HEK293 (cell line): ENCODE measurements at regions not wholly inside any gene's neighbourhood (a gene's known extent, or its start where the extent isn't known, plus 50 kb on each side); places are given as distances from the start of the nearest gene placed in this dataset.
A peak's percentile ranks its signal among the peaks of the same experiment; 100 is the strongest.

ENCODE experiments used
- GLI4 ChIP-seq: fragments of 450-650 bp; formaldehyde crosslinking; IDR thresholded peaks from 2 replicates; pipeline ENCODE4 v1.5.1; 2016; ENCODE audit warnings: missing biosample characterization, missing genetic modification characterization
- HOXC10 ChIP-seq: sonication (generic); formaldehyde crosslinking; IDR thresholded peaks from 2 replicates; pipeline ENCODE4 v1.8.1; 2023; ENCODE audit warnings: mild to moderate bottlenecking, missing genetic modification reagents
- KLF10 ChIP-seq: fragments of 450-650 bp; IDR thresholded peaks from 2 replicates; pipeline ENCODE4 v1.5.1; 2018; ENCODE audit warnings: missing biosample characterization, mild to moderate bottlenecking, missing genetic modification characterization
- KLF7 ChIP-seq: fragments of 450-650 bp; formaldehyde crosslinking; IDR thresholded peaks from 2 replicates; pipeline ENCODE4 v1.5.1; 2016; ENCODE audit warnings: missing biosample characterization, missing genetic modification characterization, borderline replicate concordance
- SALL2 ChIP-seq: fragments of 450-650 bp; formaldehyde crosslinking; IDR thresholded peaks from 2 replicates; pipeline ENCODE4 v1.5.0; 2017; ENCODE audit warnings: missing biosample characterization, mild to moderate bottlenecking, missing genetic modification characterization, borderline replicate concordance
- SCRT1 ChIP-seq: fragments of 450-650 bp; formaldehyde crosslinking; IDR thresholded peaks from 2 replicates; pipeline ENCODE4 v1.5.1; 2016; ENCODE audit warnings: missing biosample characterization, missing genetic modification characterization, borderline replicate concordance
- SCRT2 ChIP-seq: fragments of 450-650 bp; formaldehyde crosslinking; IDR thresholded peaks from 2 replicates; pipeline ENCODE4 v1.5.1; 2016; ENCODE audit warnings: missing biosample characterization, missing genetic modification characterization
- SP2 ChIP-seq: fragments of 450-650 bp; formaldehyde crosslinking; IDR thresholded peaks from 2 replicates; pipeline ENCODE4 v1.5.1; 2016; ENCODE audit warnings: missing biosample characterization, missing genetic modification characterization
- SP7 ChIP-seq: fragments of 450-650 bp; formaldehyde crosslinking; IDR thresholded peaks from 2 replicates; pipeline ENCODE4 v1.5.1; 2016; ENCODE audit warnings: missing biosample characterization, missing genetic modification characterization
- ZBTB1 ChIP-seq: fragments of 450-650 bp; formaldehyde crosslinking; IDR thresholded peaks from 2 replicates; pipeline ENCODE4 v1.5.1; 2016; ENCODE audit warnings: missing biosample characterization, missing genetic modification characterization
- ZEB2 ChIP-seq: fragments of 450-650 bp; formaldehyde crosslinking; IDR thresholded peaks from 2 replicates; pipeline ENCODE4 v1.5.1; 2016; ENCODE audit warnings: missing biosample characterization, missing genetic modification characterization
- ZFHX2 ChIP-seq: fragments of 450-650 bp; formaldehyde crosslinking; conservative IDR thresholded peaks from 2 replicates; pipeline ENCODE4 v1.5.1; 2016; ENCODE audit warnings: missing biosample characterization, missing genetic modification characterization
- ZFP41 ChIP-seq: fragments of 450-650 bp; formaldehyde crosslinking; IDR thresholded peaks from 2 replicates; pipeline ENCODE4 v1.5.1; 2016; ENCODE audit warnings: missing biosample characterization, missing genetic modification characterization, borderline replicate concordance
- ZNF155 ChIP-seq: fragments of 450-650 bp; formaldehyde crosslinking; IDR thresholded peaks from 2 replicates; pipeline ENCODE4 v1.5.1; 2016; ENCODE audit warnings: missing biosample characterization, missing genetic modification characterization
- ZNF214 ChIP-seq: fragments of 450-650 bp; formaldehyde crosslinking; IDR thresholded peaks from 2 replicates; pipeline ENCODE4 v1.5.1; 2017; ENCODE audit warnings: missing biosample characterization, mild to moderate bottlenecking, missing genetic modification characterization, borderline replicate concordance
- ZNF274 ChIP-seq, 2 experiments: fragments of 200-500 bp in 1 of 2; fragments of 450-650 bp in 1 of 2; sonication (Bioruptor generic) in 1 of 2; formaldehyde crosslinking in 1 of 2; IDR thresholded peaks; 2 replicates each; pipeline versions ENCODE4 v1.5.1 to v1.6.1; 2014 to 2016; ENCODE audit warnings: borderline replicate concordance in 1 of 2, inconsistent platforms in 1 of 2, low read length in 1 of 2, missing biosample characterization in 1 of 2, missing genetic modification characterization in 1 of 2
- ZNF292 ChIP-seq: fragments of 450-650 bp; formaldehyde crosslinking; IDR thresholded peaks from 2 replicates; pipeline ENCODE4 v1.5.1; 2016; ENCODE audit warnings: low read depth, missing biosample characterization, missing genetic modification characterization, borderline replicate concordance
- ZNF341 ChIP-seq: fragments of 450-650 bp; formaldehyde crosslinking; IDR thresholded peaks from 2 replicates; pipeline ENCODE4; 2016; ENCODE audit warnings: low read depth, missing biosample characterization, missing genetic modification characterization
- ZNF558 ChIP-seq: fragments of 450-650 bp; formaldehyde crosslinking; IDR thresholded peaks from 2 replicates; pipeline ENCODE4 v1.5.1; 2016; ENCODE audit warnings: missing biosample characterization, missing genetic modification characterization
- ZNF629 ChIP-seq: fragments of 450-650 bp; formaldehyde crosslinking; IDR thresholded peaks from 2 replicates; pipeline ENCODE4 v1.5.1; 2017; ENCODE audit warnings: missing biosample characterization, missing genetic modification characterization
- ZNF660 ChIP-seq: fragments of 450-650 bp; IDR thresholded peaks from 2 replicates; pipeline ENCODE4 v1.5.1; 2018; ENCODE audit warnings: missing biosample characterization, mild to moderate bottlenecking, missing genetic modification characterization
- ZNF791 ChIP-seq: fragments of 450-650 bp; formaldehyde crosslinking; IDR thresholded peaks from 2 replicates; pipeline ENCODE4 v1.5.1; 2016; ENCODE audit warnings: missing biosample characterization, missing genetic modification characterization
- ZSCAN30 ChIP-seq: fragments of 450-650 bp; IDR thresholded peaks from 2 replicates; pipeline ENCODE4 v1.5.1; 2018; ENCODE audit warnings: missing biosample characterization, mild to moderate bottlenecking, missing genetic modification characterization, moderate library complexity
- TF ChIP-seq, protein P1 (sequence below): fragments of 450-650 bp; formaldehyde crosslinking; IDR thresholded peaks from 2 replicates; pipeline ENCODE4 v1.5.1; 2016; ENCODE audit warnings: missing biosample characterization, missing genetic modification characterization
- TF ChIP-seq, protein P2 (sequence below): fragments of 450-650 bp; formaldehyde crosslinking; IDR thresholded peaks from 2 replicates; pipeline ENCODE4 v1.5.1; 2017; ENCODE audit warnings: missing biosample characterization, missing genetic modification characterization
- TF ChIP-seq, protein P3 (sequence below): fragments of 450-650 bp; formaldehyde crosslinking; optimal IDR thresholded peaks from 2 replicates; pipeline ENCODE3; 2016; ENCODE audit warnings: missing biosample characterization, mild to moderate bottlenecking, missing genetic modification characterization
- TF ChIP-seq, protein P4 (sequence below): sonication (generic); formaldehyde crosslinking; IDR thresholded peaks from 2 replicates; pipeline ENCODE4 v1.8.1; 2022; ENCODE audit warnings: mild to moderate bottlenecking, moderate library complexity, missing genetic modification reagents
- TF ChIP-seq, protein P5 (sequence below): fragments of 450-650 bp; formaldehyde crosslinking; IDR thresholded peaks from 2 replicates; pipeline ENCODE4 v1.5.1; 2016; ENCODE audit warnings: missing biosample characterization, missing genetic modification characterization

DNA sequence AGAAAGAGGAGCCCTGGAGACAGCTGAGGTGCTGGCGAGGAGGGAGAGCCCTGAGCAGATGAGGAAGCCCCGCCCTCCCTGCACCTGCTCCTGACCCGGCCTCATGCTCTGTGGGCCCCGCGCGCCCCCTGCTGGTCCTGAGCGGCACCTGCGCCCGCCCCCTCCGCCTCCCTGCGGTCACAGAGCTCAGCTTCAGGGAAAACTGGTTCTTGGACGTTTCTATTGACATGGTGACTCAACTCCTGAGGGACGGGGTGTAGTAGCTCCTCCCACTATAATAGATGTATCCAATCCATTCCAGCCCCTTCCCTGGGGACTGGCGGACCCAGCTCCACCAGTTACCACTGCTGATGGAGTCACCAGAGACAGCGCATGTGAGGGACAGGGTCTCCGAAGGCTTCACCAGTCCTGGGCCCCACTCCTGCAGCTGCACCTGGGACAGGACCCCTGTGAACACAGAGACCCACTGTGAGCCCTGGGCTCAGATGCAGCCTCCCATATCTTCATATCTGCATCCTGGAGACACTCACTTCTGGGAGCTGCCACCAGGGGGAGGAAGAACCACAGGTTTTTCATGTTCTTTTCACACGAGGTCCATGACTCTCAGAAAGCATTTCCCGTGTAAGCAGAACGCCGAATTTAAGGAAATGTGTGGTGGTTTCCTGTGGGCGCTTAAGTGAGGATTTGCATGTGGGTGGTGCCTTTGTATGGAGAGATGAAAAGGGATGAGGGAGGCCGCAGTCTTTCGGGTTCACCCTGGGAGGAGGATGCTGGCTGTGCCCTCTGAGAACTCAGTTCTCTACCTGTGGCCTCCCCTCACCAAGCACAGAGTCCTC is 1346.4 kb downstream of the TMEM121 start (continued):
- TF ChIP-seq, protein P1, sequence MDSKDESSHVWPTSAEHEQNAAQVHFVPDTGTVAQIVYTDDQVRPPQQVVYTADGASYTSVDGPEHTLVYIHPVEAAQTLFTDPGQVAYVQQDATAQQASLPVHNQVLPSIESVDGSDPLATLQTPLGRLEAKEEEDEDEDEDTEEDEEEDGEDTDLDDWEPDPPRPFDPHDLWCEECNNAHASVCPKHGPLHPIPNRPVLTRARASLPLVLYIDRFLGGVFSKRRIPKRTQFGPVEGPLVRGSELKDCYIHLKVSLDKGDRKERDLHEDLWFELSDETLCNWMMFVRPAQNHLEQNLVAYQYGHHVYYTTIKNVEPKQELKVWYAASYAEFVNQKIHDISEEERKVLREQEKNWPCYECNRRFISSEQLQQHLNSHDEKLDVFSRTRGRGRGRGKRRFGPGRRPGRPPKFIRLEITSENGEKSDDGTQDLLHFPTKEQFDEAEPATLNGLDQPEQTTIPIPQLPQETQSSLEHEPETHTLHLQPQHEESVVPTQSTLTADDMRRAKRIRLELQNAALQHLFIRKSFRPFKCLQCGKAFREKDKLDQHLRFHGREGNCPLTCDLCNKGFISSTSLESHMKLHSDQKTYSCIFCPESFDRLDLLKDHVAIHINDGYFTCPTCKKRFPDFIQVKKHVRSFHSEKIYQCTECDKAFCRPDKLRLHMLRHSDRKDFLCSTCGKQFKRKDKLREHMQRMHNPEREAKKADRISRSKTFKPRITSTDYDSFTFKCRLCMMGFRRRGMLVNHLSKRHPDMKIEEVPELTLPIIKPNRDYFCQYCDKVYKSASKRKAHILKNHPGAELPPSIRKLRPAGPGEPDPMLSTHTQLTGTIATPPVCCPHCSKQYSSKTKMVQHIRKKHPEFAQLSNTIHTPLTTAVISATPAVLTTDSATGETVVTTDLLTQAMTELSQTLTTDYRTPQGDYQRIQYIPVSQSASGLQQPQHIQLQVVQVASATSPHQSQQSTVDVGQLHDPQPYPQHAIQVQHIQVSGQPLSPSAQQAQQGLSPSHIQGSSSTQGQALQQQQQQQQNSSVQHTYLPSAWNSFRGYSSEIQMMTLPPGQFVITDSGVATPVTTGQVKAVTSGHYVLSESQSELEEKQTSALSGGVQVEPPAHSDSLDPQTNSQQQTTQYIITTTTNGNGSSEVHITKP = peak; percentile 78; the same call in 1 of the 2 replicates
- TF ChIP-seq SP7 (tag by site-specific recombination) (peak; percentile 37), SCRT2 (tag by site-specific recombination) (peak; percentile 83), ZNF558 (tag by site-specific recombination) (no peak), ZNF791 (tag by site-specific recombination) (no peak), ZFHX2 (tag by site-specific recombination) (peak; percentile 81), ZFP41 (tag by site-specific recombination) (no peak), ZNF660 (tag by site-specific recombination) (0 out of 2 replicates have a peak, but pooled peaks have one; percentile 39), SCRT1 (peak; percentile 85), ZNF274 (IDR thresholded peaks at IDR 0.05; ENCODE audit: low read length) (no peak), ZNF274 (tag by site-specific recombination; IDR thresholded peaks at IDR 0.05; ENCODE audit: borderline replicate concordance) (no peak), KLF10 (no peak), ZEB2 (tag by site-specific recombination) (peak; percentile 46; the same call in 1 of the 2 replicates), ZSCAN30 (tag by site-specific recombination) (0 out of 2 replicates have a peak, but pooled peaks have one; percentile 25), ZNF214 (tag by site-specific recombination) (no peak), ZBTB1 (tag by site-specific recombination) (no peak), SALL2 (tag by site-specific recombination) (no peak), KLF7 (tag by site-specific recombination) (no peak; the same call in 1 of the 2 replicates), GLI4 (tag by site-specific recombination) (no peak), SP2 (tag by site-specific recombination) (peak; percentile 36; the same call in 1 of the 2 replicates), ZNF341 (tag by site-specific recombination) (no peak), ZNF155 (tag by site-specific recombination) (no peak), ZNF629 (peak; percentile 41), HOXC10 (CRISPR knock-in tag) (no peak), ZNF292 (tag by site-specific recombination) (no peak)
- TF ChIP-seq, protein P2, sequence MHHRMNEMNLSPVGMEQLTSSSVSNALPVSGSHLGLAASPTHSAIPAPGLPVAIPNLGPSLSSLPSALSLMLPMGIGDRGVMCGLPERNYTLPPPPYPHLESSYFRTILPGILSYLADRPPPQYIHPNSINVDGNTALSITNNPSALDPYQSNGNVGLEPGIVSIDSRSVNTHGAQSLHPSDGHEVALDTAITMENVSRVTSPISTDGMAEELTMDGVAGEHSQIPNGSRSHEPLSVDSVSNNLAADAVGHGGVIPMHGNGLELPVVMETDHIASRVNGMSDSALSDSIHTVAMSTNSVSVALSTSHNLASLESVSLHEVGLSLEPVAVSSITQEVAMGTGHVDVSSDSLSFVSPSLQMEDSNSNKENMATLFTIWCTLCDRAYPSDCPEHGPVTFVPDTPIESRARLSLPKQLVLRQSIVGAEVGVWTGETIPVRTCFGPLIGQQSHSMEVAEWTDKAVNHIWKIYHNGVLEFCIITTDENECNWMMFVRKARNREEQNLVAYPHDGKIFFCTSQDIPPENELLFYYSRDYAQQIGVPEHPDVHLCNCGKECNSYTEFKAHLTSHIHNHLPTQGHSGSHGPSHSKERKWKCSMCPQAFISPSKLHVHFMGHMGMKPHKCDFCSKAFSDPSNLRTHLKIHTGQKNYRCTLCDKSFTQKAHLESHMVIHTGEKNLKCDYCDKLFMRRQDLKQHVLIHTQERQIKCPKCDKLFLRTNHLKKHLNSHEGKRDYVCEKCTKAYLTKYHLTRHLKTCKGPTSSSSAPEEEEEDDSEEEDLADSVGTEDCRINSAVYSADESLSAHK (tag by site-specific recombination) = 0 out of 2 replicates have a peak, but pooled peaks have one; percentile 44
- TF ChIP-seq, protein P3, sequence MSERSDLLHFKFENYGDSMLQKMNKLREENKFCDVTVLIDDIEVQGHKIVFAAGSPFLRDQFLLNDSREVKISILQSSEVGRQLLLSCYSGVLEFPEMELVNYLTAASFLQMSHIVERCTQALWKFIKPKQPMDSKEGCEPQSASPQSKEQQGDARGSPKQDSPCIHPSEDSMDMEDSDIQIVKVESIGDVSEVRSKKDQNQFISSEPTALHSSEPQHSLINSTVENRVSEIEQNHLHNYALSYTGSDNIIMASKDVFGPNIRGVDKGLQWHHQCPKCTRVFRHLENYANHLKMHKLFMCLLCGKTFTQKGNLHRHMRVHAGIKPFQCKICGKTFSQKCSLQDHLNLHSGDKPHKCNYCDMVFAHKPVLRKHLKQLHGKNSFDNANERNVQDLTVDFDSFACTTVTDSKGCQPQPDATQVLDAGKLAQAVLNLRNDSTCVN (tag by site-specific recombination) = no peak
- TF ChIP-seq, protein P4, sequence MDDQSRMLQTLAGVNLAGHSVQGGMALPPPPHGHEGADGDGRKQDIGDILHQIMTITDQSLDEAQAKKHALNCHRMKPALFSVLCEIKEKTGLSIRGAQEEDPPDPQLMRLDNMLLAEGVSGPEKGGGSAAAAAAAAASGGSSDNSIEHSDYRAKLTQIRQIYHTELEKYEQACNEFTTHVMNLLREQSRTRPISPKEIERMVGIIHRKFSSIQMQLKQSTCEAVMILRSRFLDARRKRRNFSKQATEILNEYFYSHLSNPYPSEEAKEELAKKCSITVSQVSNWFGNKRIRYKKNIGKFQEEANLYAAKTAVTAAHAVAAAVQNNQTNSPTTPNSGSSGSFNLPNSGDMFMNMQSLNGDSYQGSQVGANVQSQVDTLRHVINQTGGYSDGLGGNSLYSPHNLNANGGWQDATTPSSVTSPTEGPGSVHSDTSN (CRISPR knock-in tag) = no peak
- TF ChIP-seq, protein P5, sequence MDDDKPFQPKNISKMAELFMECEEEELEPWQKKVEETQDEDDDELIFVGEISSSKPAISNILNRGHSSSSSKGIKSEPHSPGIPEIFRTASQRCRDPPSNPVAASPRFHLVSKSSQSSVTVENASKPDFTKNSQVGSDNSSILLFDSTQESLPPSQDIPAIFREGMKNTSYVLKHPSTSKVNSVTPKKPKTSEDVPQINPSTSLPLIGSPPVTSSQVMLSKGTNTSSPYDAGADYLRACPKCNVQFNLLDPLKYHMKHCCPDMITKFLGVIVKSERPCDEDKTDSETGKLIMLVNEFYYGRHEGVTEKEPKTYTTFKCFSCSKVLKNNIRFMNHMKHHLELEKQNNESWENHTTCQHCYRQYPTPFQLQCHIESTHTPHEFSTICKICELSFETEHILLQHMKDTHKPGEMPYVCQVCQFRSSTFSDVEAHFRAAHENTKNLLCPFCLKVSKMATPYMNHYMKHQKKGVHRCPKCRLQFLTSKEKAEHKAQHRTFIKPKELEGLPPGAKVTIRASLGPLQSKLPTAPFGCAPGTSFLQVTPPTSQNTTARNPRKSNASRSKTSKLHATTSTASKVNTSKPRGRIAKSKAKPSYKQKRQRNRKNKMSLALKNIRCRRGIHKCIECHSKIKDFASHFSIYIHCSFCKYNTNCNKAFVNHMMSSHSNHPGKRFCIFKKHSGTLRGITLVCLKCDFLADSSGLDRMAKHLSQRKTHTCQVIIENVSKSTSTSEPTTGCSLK (tag by site-specific recombination) = no peak
